ENCODE measurements at regions not wholly inside any gene's neighbourhood (a gene's known extent, or its start where the extent isn't known, plus 50 kb on each side); places are given as distances from the start of the nearest gene placed in this dataset.

- DNase-seq = no peak
- Histone ChIP-seq H3K4me1 (ENCODE audit: low read depth) (peaks cover 9% of the 10 kb centered on the region), H3K9me3 (no peaks in the 10 kb centered on the region), H3K36me3 (ENCODE audit: low read depth) (no peaks in the 10 kb centered on the region), H3K4me3 (no peak overlapping the region)
- TF ChIP-seq CTCF (IDR thresholded peaks at IDR 0.05) = no peak
- intact Hi-C loops (cut with DNase I, micrococcal nuclease) = no loop called here
- ATAC-seq = no peak
Observed at GRCh38 chr13:24090049-24090448, 70.5 kb upstream of the SPATA13 start.

DNA sequence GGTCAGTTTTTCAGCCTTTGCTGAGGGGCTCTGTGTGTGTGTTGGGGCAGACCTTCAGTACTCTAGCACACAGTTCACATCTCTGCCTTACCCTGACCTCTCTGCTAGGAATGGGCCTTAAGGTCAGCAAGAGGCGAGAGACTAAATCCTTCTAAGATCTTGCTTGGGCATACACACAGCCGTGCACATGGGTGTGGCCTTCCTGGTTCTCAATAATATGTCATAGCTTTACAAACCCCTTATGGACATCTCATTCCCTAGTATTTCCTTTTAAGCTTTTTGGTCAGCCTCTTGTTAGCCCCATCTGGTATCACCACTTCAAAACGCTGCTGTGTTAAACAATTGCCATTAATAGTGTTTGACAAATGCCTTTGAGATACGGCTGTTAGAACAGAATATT is 69.4 kb upstream of the SPATA13 start:
- Histone ChIP-seq H3K36me3 (ENCODE audit: low read depth) (no peaks in the 10 kb centered on the region), H3K9me3 (no peaks in the 10 kb centered on the region), H3K4me1 (ENCODE audit: low read depth) (peaks cover 9% of the 10 kb centered on the region), H3K4me3 (no peak overlapping the region)
- intact Hi-C loops (cut with DNase I, micrococcal nuclease) = no loop called here
- no peak for TF ChIP-seq CTCF (IDR thresholded peaks at IDR 0.05)
- ATAC-seq = no peak
- DNase-seq = no peak

GRCh38 chr13:24092108-24092507 is 68.4 kb upstream of the SPATA13 start:
- ATAC-seq = no peak
- Histone ChIP-seq H3K4me3 (no peak overlapping the region), H3K4me1 (ENCODE audit: low read depth) (peaks cover 9% of the 10 kb centered on the region), H3K36me3 (ENCODE audit: low read depth) (no peaks in the 10 kb centered on the region), H3K9me3 (no peaks in the 10 kb centered on the region)
- TF ChIP-seq CTCF (IDR thresholded peaks at IDR 0.05) = no peak
- DNase-seq = no peak
- intact Hi-C loops (cut with DNase I, micrococcal nuclease) = no loop called here

DNA sequence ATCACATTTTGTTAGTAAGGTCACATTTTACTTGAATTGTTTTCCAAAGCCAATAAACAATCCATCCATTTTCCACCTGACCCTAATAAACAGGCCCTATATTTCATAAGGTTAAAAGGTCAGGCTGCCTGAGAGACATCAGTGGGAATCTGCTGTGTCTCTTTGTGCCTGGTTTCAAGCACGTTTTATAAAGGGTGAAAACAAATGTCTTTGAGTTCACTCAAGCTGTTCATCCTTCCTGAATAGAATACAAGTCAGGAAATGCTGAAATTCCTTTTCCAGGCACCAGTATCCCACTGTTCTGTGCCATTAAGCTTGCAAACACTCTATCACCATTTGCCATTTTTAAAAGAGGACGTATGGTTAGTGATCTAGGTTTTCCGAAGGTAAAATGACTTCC is 67.5 kb upstream of the SPATA13 start:
- DNase-seq (no peak), ATAC-seq (no peak)
- H3K4me3 ChIP-seq = no peak overlapping the region
- TF ChIP-seq CTCF (IDR thresholded peaks at IDR 0.05) = no peak
- no peaks in the 10 kb centered on the region for H3K9me3 ChIP-seq
- no peaks in the 10 kb centered on the region for H3K36me3 ChIP-seq (ENCODE audit: low read depth)
- intact Hi-C loops (cut with DNase I, micrococcal nuclease) = no loop called here
- peaks cover 1% of the 10 kb centered on the region for H3K4me1 ChIP-seq (ENCODE audit: low read depth)

GRCh38 chr13:24096659-24097058 is 63.9 kb upstream of the SPATA13 start:
- ATAC-seq (no peak), DNase-seq (no peak)
- Histone ChIP-seq H3K4me3 (no peak overlapping the region), H3K9me3 (no peaks in the 10 kb centered on the region), H3K36me3 (ENCODE audit: low read depth) (no peaks in the 10 kb centered on the region), H3K4me1 (ENCODE audit: low read depth) (peaks cover 4% of the 10 kb centered on the region)
- intact Hi-C loops (cut with DNase I, micrococcal nuclease) = no loop called here
- no peak for TF ChIP-seq CTCF (IDR thresholded peaks at IDR 0.05)

DNA sequence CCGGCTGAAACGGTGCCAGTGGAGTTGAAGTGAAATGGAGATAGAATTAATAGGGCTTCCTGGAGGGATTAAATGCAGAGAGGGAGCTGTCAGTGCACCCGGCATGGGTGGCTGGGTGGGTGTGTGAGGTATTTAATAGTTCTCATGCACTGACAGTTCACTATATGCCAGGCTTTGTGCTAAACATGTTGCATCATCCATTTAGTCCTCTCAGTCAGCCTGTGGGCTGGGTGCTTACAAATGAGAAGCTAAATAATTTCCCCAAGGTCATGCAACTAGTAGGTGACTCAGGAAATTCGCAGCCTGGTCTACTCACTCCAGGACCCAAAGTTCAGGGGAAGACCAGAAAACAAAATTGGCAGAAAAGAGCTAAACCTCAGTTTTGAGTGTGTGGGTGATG is 63.5 kb upstream of the SPATA13 start:
- DNase-seq = no peak
- intact Hi-C loops (cut with DNase I, micrococcal nuclease) = no loop called here
- Histone ChIP-seq H3K9me3 (no peaks in the 10 kb centered on the region), H3K4me3 (no peak overlapping the region), H3K4me1 (ENCODE audit: low read depth) (peaks cover 4% of the 10 kb centered on the region), H3K36me3 (ENCODE audit: low read depth) (no peaks in the 10 kb centered on the region)
- no peak for ATAC-seq
- TF ChIP-seq CTCF (IDR thresholded peaks at IDR 0.05) = no peak

Data from mucosa of descending colon (tissue), 3 donors.